Fibroblast of lung (primary cell): ENCODE measurements at regions not wholly inside any gene's neighbourhood (a gene's known extent, or its start where the extent isn't known, plus 50 kb on each side); places are given as distances from the start of the nearest gene placed in this dataset.

ENCODE experiments used
- DNase-seq, 2 donors: peaks; one replicate each; pipeline versions ENCODE4 v3.0.0 to v3.0.0-alpha.2; 2010; ENCODE audit warnings: low read depth in 2 of 2
- H2AFZ ChIP-seq: 2 replicates; pipeline ENCODE4 v1.5.1; 2012; ENCODE audit warnings: low read length, control low read depth, inconsistent platforms
- H3K27ac ChIP-seq: 2 replicates; pipeline ENCODE4 v1.5.1; 2011; ENCODE audit warnings: low read length, control low read depth; ENCODE audit not compliant: insufficient read depth
- H3K27me3 ChIP-seq: 2 replicates; pipeline ENCODE4 v1.5.1; 2011; ENCODE audit warnings: mild to moderate bottlenecking, low read length; ENCODE audit not compliant: control insufficient read depth, insufficient read depth
- H3K36me3 ChIP-seq: 2 replicates; pipeline ENCODE4 v1.5.1; 2011; ENCODE audit warnings: low read length; ENCODE audit not compliant: control insufficient read depth, insufficient read depth
- H3K4me1 ChIP-seq: 2 replicates; pipeline ENCODE4 v1.5.1; 2011; ENCODE audit warnings: low read length; ENCODE audit not compliant: control insufficient read depth, insufficient read depth; ENCODE audit errors: extremely low read depth
- H3K4me2 ChIP-seq: 2 replicates; pipeline ENCODE4 v1.5.1; 2011; ENCODE audit warnings: low read length, control low read depth; ENCODE audit not compliant: insufficient read depth; ENCODE audit errors: extremely low read depth
- H3K4me3 ChIP-seq, 4 experiments: fragments of 200-600 bp in 1 of 4; sonication (generic) in 1 of 4; replicated peaks in 1 of 4; 2 replicates each; pipeline ENCODE4 v1.5.1; 2011 to 2016; ENCODE audit warnings: low read length in 4 of 4, low read depth in 3 of 4, mild to moderate bottlenecking in 3 of 4, control low read depth in 2 of 4, inconsistent platforms in 1 of 4, mixed read lengths in 1 of 4; ENCODE audit not compliant: insufficient read depth in 1 of 4; ENCODE audit errors: control extremely low read depth in 1 of 4
- H3K79me2 ChIP-seq: 2 replicates; pipeline ENCODE4 v1.5.1; 2012; ENCODE audit warnings: mild to moderate bottlenecking, low read length, inconsistent platforms; ENCODE audit not compliant: control insufficient read depth, insufficient read depth
- H3K9ac ChIP-seq: 2 replicates; pipeline ENCODE4 v1.5.1; 2011; ENCODE audit warnings: mild to moderate bottlenecking, low read length, control low read depth; ENCODE audit not compliant: insufficient read depth
- H3K9me3 ChIP-seq: 2 replicates; pipeline ENCODE4 v1.5.1; 2012; ENCODE audit warnings: low read depth, low read length; ENCODE audit not compliant: control insufficient read depth, insufficient read depth
- H4K20me1 ChIP-seq: 2 replicates; pipeline ENCODE4 v1.5.1; 2011; ENCODE audit warnings: low read length; ENCODE audit not compliant: control insufficient read depth, insufficient read depth; ENCODE audit errors: extremely low read depth
- EZH2 ChIP-seq: IDR thresholded peaks from 2 replicates; pipeline ENCODE4 v1.5.1; 2012; ENCODE audit warnings: low read length, control low read depth, mild to moderate bottlenecking; ENCODE audit errors: missing control alignments
- TF ChIP-seq, protein P1 (sequence below), 2 donors: IDR thresholded peaks in 1 of 2; conservative IDR thresholded peaks in 1 of 2; 1 replicate in 1 of 2; 2 replicates in 1 of 2; pipeline ENCODE4 v1.5.1; 2011 to 2012; ENCODE audit warnings: low read length in 2 of 2, control low read depth in 1 of 2, inconsistent platforms in 1 of 2, low read depth in 1 of 2, mild to moderate bottlenecking in 1 of 2

- Histone ChIP-seq H4K20me1 (no peaks in the 10 kb centered on the region), H3K4me1 (peaks cover 11% of the 10 kb centered on the region), H3K9me3 (no peaks in the 10 kb centered on the region), H3K27me3 (no peaks in the 10 kb centered on the region), H2AFZ (no peak overlapping the region), H3K9ac (no peak overlapping the region), H3K27ac (no peak overlapping the region), H3K79me2 (no peaks in the 10 kb centered on the region), H3K4me3 (no peak overlapping the region), H3K4me2 (no peak overlapping the region), H3K36me3 (no peaks in the 10 kb centered on the region)
- no peak for DNase-seq
- TF ChIP-seq EZH2 = no peak
- TF ChIP-seq, protein P1, sequence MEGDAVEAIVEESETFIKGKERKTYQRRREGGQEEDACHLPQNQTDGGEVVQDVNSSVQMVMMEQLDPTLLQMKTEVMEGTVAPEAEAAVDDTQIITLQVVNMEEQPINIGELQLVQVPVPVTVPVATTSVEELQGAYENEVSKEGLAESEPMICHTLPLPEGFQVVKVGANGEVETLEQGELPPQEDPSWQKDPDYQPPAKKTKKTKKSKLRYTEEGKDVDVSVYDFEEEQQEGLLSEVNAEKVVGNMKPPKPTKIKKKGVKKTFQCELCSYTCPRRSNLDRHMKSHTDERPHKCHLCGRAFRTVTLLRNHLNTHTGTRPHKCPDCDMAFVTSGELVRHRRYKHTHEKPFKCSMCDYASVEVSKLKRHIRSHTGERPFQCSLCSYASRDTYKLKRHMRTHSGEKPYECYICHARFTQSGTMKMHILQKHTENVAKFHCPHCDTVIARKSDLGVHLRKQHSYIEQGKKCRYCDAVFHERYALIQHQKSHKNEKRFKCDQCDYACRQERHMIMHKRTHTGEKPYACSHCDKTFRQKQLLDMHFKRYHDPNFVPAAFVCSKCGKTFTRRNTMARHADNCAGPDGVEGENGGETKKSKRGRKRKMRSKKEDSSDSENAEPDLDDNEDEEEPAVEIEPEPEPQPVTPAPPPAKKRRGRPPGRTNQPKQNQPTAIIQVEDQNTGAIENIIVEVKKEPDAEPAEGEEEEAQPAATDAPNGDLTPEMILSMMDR (conservative IDR thresholded peaks at IDR 0.05 in 1 of 2, IDR thresholded peaks at IDR 0.05 in 1 of 2; ENCODE audit: low read depth in 1 of 2, low read length in 2 of 2) = no peak
Measured at GRCh38 chr7:94251-94801, 98.0 kb upstream of the FAM20C start.

- no peak overlapping the region for H3K9ac ChIP-seq
- H3K36me3 ChIP-seq = no peaks in the 10 kb centered on the region
- H2AFZ ChIP-seq = no peak overlapping the region
- no peak overlapping the region for H3K27ac ChIP-seq
- no peak for TF ChIP-seq EZH2
- TF ChIP-seq, protein P1 (conservative IDR thresholded peaks at IDR 0.05 in 1 of 2, IDR thresholded peaks at IDR 0.05 in 1 of 2; ENCODE audit: low read depth in 1 of 2, low read length in 2 of 2) = no peak
- H3K4me3 ChIP-seq = no peak overlapping the region
- no peaks in the 10 kb centered on the region for H3K9me3 ChIP-seq
- peaks cover 8% of the 10 kb centered on the region for H3K4me1 ChIP-seq
- no peaks in the 10 kb centered on the region for H3K79me2 ChIP-seq
- no peaks in the 10 kb centered on the region for H4K20me1 ChIP-seq
- peak in 1 of 2 donors; percentile 93 for DNase-seq
- no peaks in the 10 kb centered on the region for H3K27me3 ChIP-seq
- H3K4me2 ChIP-seq = no peak overlapping the region
Measured at GRCh38 chr7:95180-95862, 97.0 kb upstream of the FAM20C start.

- Histone ChIP-seq H3K36me3 (no peaks in the 10 kb centered on the region), H3K4me1 (peaks cover 3% of the 10 kb centered on the region), H3K9ac (no peak overlapping the region), H3K9me3 (no peaks in the 10 kb centered on the region), H2AFZ (no peak overlapping the region), H3K27ac (no peak overlapping the region), H3K79me2 (no peaks in the 10 kb centered on the region), H3K27me3 (no peaks in the 10 kb centered on the region), H3K4me2 (no peak overlapping the region), H3K4me3 (no peak overlapping the region), H4K20me1 (no peaks in the 10 kb centered on the region)
- TF ChIP-seq, protein P1 (conservative IDR thresholded peaks at IDR 0.05 in 1 of 2, IDR thresholded peaks at IDR 0.05 in 1 of 2; ENCODE audit: low read depth in 1 of 2, low read length in 2 of 2) = no peak
- no peak for TF ChIP-seq EZH2
- peak in 1 of 2 donors; percentile 64 for DNase-seq
Measured at GRCh38 chr7:95863-96260, 96.5 kb upstream of the FAM20C start.
